Fibroblast of mammary gland (primary cell): ENCODE measurements at regions not wholly inside any gene's neighbourhood (a gene's known extent, or its start where the extent isn't known, plus 50 kb on each side); places are given as distances from the start of the nearest gene placed in this dataset.

ENCODE experiments used
- DNase-seq: peaks from one replicate; pipeline ENCODE4 v3.0.0-alpha.2; 2010; ENCODE audit warnings: low read depth
- H3K4me3 ChIP-seq: 2 replicates; pipeline ENCODE4 v1.5.1; 2011; ENCODE audit warnings: low read depth, mild to moderate bottlenecking, low read length, moderate library complexity; ENCODE audit not compliant: control insufficient read depth
- CTCF ChIP-seq: conservative IDR thresholded peaks from 2 replicates; pipeline ENCODE4 v1.5.1; 2011; ENCODE audit warnings: low read depth, low read length, inconsistent platforms; ENCODE audit not compliant: control insufficient read depth, insufficient read depth

- no peak for DNase-seq
- H3K4me3 ChIP-seq = no peak overlapping the region
- no peak for TF ChIP-seq CTCF
Measured at GRCh38 chr2:21276163-21276562, 152.4 kb downstream of the TDRD15 start.

- TF ChIP-seq CTCF = no peak
- no peak for DNase-seq
- H3K4me3 ChIP-seq = no peak overlapping the region
Measured at GRCh38 chr2:21277068-21278056, 153.6 kb downstream of the TDRD15 start.

GRCh38 chr2:21279525-21279924 lies 155.8 kb downstream of the TDRD15 start:
- H3K4me3 ChIP-seq = no peak overlapping the region
- no peak for DNase-seq
- TF ChIP-seq CTCF = no peak

- H3K4me3 ChIP-seq = no peak overlapping the region
- no peak for TF ChIP-seq CTCF
- DNase-seq = no peak
Measured at GRCh38 chr2:21280793-21281192, 157.0 kb downstream of the TDRD15 start.

GRCh38 chr2:21281384-21281783 lies 157.6 kb downstream of the TDRD15 start:
- no peak for DNase-seq
- no peak overlapping the region for H3K4me3 ChIP-seq
- no peak for TF ChIP-seq CTCF

GRCh38 chr2:21281791-21282514 lies 158.2 kb downstream of the TDRD15 start:
- TF ChIP-seq CTCF = no peak
- no peak overlapping the region for H3K4me3 ChIP-seq
- no peak for DNase-seq
